ENCODE measurements at regions not wholly inside any gene's neighbourhood (a gene's known extent, or its start where the extent isn't known, plus 50 kb on each side); places are given as distances from the start of the nearest gene placed in this dataset.

DNA sequence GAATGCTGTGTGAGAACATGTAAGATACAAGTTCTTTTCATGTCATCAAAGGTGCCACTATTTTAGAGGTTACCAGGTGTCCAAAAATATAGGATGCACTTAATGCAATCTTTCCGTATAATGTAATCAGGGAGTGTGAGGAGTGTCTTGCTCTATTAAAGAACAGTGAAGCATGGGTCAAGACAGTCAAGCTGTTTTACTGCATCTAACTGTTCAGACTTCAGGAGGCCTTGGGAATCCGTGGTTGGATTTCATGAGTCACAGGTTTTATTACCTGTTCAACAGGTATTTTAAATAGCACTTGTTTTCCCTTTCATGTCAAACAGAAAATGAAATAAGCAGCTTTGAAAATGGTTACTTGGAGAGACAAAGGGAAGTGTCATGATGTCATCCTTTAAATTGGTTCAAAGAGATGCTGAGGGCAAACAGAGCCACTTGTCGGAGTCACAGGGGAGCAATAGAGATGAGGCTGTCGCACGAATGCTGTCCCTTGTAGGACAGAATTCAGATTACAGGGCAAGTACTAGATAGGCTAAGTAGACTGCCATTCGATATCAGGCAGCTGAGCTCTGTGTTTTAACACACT, 621.5 kb downstream of the QKI start:
- no peak overlapping the region for H3K4me2 ChIP-seq (ENCODE audit: control insufficient read depth, extremely low read depth, insufficient read depth, low read depth, low read length)

GRCh38 chr6:164034602-164035140, 620.2 kb downstream of the QKI start:
- dilution Hi-C loops (cut with MboI; ENCODE audit: extremely low pct_ligation_motif_present, low sequenced_read_pairs): no loop called here
- Histone ChIP-seq H3K9me1 (ENCODE audit: control insufficient read depth, extremely low read depth, insufficient read depth, low read length) (no peaks in the 10 kb centered on the region), H3K9me3 (ENCODE audit: control insufficient read depth, low read depth, low read length) (no peaks in the 10 kb centered on the region), H3K27ac (ENCODE audit: control insufficient read depth, insufficient read depth, low read length) (no peak overlapping the region), H3K79me2 (ENCODE audit: control insufficient read depth, insufficient read depth, low read length) (no peaks in the 10 kb centered on the region), H3K4me1 (ENCODE audit: control insufficient read depth, extremely low read depth, insufficient read depth, low read length) (no peaks in the 10 kb centered on the region), H3K27me3 (ENCODE audit: control insufficient read depth, extremely low read depth, insufficient read depth, low read length) (no peaks in the 10 kb centered on the region), H3K9ac (ENCODE audit: control insufficient read depth, extremely low read depth, insufficient read depth, low read length) (no peak overlapping the region), H3K36me3 (ENCODE audit: control insufficient read depth in 2 of 2, extremely low read depth in 1 of 2, insufficient read depth in 2 of 2, low read length in 2 of 2) (no peaks in the 10 kb centered on the region), H2AFZ (ENCODE audit: control insufficient read depth, low read length) (no peak overlapping the region), H3K4me2 (ENCODE audit: control insufficient read depth, extremely low read depth, insufficient read depth, low read depth, low read length) (no peak overlapping the region), H3K4me3 (ENCODE audit: control insufficient read depth in 2 of 3, extremely low read depth in 1 of 3, insufficient read depth in 2 of 3, low read depth in 1 of 3, low read length in 3 of 3) (no peak overlapping the region), H4K20me1 (ENCODE audit: control insufficient read depth, extremely low read depth, insufficient read depth, low read length) (no peaks in the 10 kb centered on the region)
- DNase-seq (ENCODE audit: low read depth, low spot score): no peak
- no peak for FAIRE-seq
- TF ChIP-seq EZH2 (IDR thresholded peaks at IDR 0.05; ENCODE audit: low read length): no peak
- TF ChIP-seq, protein P1, sequence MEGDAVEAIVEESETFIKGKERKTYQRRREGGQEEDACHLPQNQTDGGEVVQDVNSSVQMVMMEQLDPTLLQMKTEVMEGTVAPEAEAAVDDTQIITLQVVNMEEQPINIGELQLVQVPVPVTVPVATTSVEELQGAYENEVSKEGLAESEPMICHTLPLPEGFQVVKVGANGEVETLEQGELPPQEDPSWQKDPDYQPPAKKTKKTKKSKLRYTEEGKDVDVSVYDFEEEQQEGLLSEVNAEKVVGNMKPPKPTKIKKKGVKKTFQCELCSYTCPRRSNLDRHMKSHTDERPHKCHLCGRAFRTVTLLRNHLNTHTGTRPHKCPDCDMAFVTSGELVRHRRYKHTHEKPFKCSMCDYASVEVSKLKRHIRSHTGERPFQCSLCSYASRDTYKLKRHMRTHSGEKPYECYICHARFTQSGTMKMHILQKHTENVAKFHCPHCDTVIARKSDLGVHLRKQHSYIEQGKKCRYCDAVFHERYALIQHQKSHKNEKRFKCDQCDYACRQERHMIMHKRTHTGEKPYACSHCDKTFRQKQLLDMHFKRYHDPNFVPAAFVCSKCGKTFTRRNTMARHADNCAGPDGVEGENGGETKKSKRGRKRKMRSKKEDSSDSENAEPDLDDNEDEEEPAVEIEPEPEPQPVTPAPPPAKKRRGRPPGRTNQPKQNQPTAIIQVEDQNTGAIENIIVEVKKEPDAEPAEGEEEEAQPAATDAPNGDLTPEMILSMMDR (optimal IDR thresholded peaks at IDR 0.05 in 1 of 3, IDR thresholded peaks at IDR 0.05 in 1 of 3, conservative IDR thresholded peaks at IDR 0.05 in 1 of 3; ENCODE audit: extremely low read depth in 1 of 3, insufficient read depth in 2 of 3, low read length in 3 of 3): no peak

More for the DNA sequence above, 621.5 kb downstream of the QKI start:
- no peaks in the 10 kb centered on the region for H3K36me3 ChIP-seq (ENCODE audit: control insufficient read depth in 2 of 2, extremely low read depth in 1 of 2, insufficient read depth in 2 of 2, low read length in 2 of 2)
- H3K4me3 ChIP-seq (ENCODE audit: control insufficient read depth in 2 of 3, extremely low read depth in 1 of 3, insufficient read depth in 2 of 3, low read depth in 1 of 3, low read length in 3 of 3): no peak overlapping the region
- FAIRE-seq (no peak), DNase-seq (ENCODE audit: low read depth, low spot score) (no peak)
- no peaks in the 10 kb centered on the region for H3K4me1 ChIP-seq (ENCODE audit: control insufficient read depth, extremely low read depth, insufficient read depth, low read length)
- no peaks in the 10 kb centered on the region for H3K79me2 ChIP-seq (ENCODE audit: control insufficient read depth, insufficient read depth, low read length)
- H3K27me3 ChIP-seq (ENCODE audit: control insufficient read depth, extremely low read depth, insufficient read depth, low read length): no peaks in the 10 kb centered on the region
- no peaks in the 10 kb centered on the region for H4K20me1 ChIP-seq (ENCODE audit: control insufficient read depth, extremely low read depth, insufficient read depth, low read length)
- no peak for TF ChIP-seq EZH2 (IDR thresholded peaks at IDR 0.05; ENCODE audit: low read length)
- TF ChIP-seq, protein P1 (optimal IDR thresholded peaks at IDR 0.05 in 1 of 3, IDR thresholded peaks at IDR 0.05 in 1 of 3, conservative IDR thresholded peaks at IDR 0.05 in 1 of 3; ENCODE audit: extremely low read depth in 1 of 3, insufficient read depth in 2 of 3, low read length in 3 of 3): no peak
- H3K9ac ChIP-seq (ENCODE audit: control insufficient read depth, extremely low read depth, insufficient read depth, low read length): no peak overlapping the region
- H3K27ac ChIP-seq (ENCODE audit: control insufficient read depth, insufficient read depth, low read length): no peak overlapping the region
- H2AFZ ChIP-seq (ENCODE audit: control insufficient read depth, low read length): no peak overlapping the region
- no peaks in the 10 kb centered on the region for H3K9me1 ChIP-seq (ENCODE audit: control insufficient read depth, extremely low read depth, insufficient read depth, low read length)
- H3K9me3 ChIP-seq (ENCODE audit: control insufficient read depth, low read depth, low read length): no peaks in the 10 kb centered on the region
- dilution Hi-C loops (cut with MboI; ENCODE audit: extremely low pct_ligation_motif_present, low sequenced_read_pairs): no loop called here

All from keratinocyte (primary cell).